Neuronal stem cell (in vitro differentiated cells): ENCODE measurements at regions not wholly inside any gene's neighbourhood (a gene's known extent, or its start where the extent isn't known, plus 50 kb on each side); places are given as distances from the start of the nearest gene placed in this dataset.

Experiments used
- DNase-seq: peaks from one replicate; pipeline ENCODE4 v3.0.0-alpha.2; 2013; ENCODE audit warnings: low spot score
- H2AFZ ChIP-seq: one replicate; pipeline ENCODE4 v1.6.1; 2013; ENCODE audit warnings: mild to moderate bottlenecking, low read length, inconsistent platforms
- H2AK5ac ChIP-seq: 2 replicates; pipeline ENCODE4 v1.6.1; 2013; ENCODE audit warnings: low read depth, mild to moderate bottlenecking, inconsistent platforms, low read length, moderate library complexity, mixed read lengths
- H2BK120ac ChIP-seq: 2 replicates; pipeline ENCODE4 v1.6.1; 2013; ENCODE audit warnings: low read depth, mild to moderate bottlenecking, inconsistent platforms, low read length, moderate library complexity, mixed read lengths
- H2BK12ac ChIP-seq: one replicate; pipeline ENCODE4 v1.6.1; 2013; ENCODE audit warnings: low read length, inconsistent platforms
- H2BK15ac ChIP-seq: 2 replicates; pipeline ENCODE4 v1.6.1; 2013; ENCODE audit warnings: mild to moderate bottlenecking, low read length, inconsistent platforms, mixed read lengths
- H2BK5ac ChIP-seq: one replicate; pipeline ENCODE4 v1.6.1; 2013; ENCODE audit warnings: inconsistent platforms, mild to moderate bottlenecking, low read length, moderate library complexity
- H3K14ac ChIP-seq: one replicate; pipeline ENCODE4 v1.6.1; 2013; ENCODE audit warnings: low read length, inconsistent platforms
- H3K18ac ChIP-seq: 2 replicates; pipeline ENCODE4 v1.6.1; 2013; ENCODE audit warnings: low read length, inconsistent platforms
- H3K23ac ChIP-seq: 2 replicates; pipeline ENCODE4 v1.6.1; 2013; ENCODE audit warnings: low read depth, mild to moderate bottlenecking, mixed read lengths, low read length, inconsistent platforms; ENCODE audit not compliant: poor library complexity
- H3K27ac ChIP-seq: replicated peaks from 3 replicates; pipeline ENCODE4 v1.5.1; 2013; ENCODE audit warnings: low read length, inconsistent platforms
- H3K27me3 ChIP-seq, 3 experiments: 2 replicates each; pipeline ENCODE4 v1.6.1; 2013; ENCODE audit warnings: low read length in 3 of 3, mild to moderate bottlenecking in 2 of 3, inconsistent platforms in 1 of 3, low read depth in 1 of 3, mixed read lengths in 1 of 3, moderate library complexity in 1 of 3; ENCODE audit not compliant: control insufficient read depth in 3 of 3, insufficient read depth in 3 of 3
- H3K36me3 ChIP-seq, 2 donors: replicated peaks in 1 of 2; 2 replicates each; pipeline ENCODE4 v1.6.1; 2013; ENCODE audit warnings: low read length in 2 of 2; ENCODE audit not compliant: control insufficient read depth in 2 of 2, insufficient read depth in 2 of 2
- H3K4ac ChIP-seq: 2 replicates; pipeline ENCODE4 v1.6.1; 2013; ENCODE audit warnings: inconsistent platforms, mild to moderate bottlenecking, low read length, moderate library complexity
- H3K4me1 ChIP-seq, 2 donors: 1 replicate in 1 of 2; 2 replicates in 1 of 2; pipeline ENCODE4 v1.6.1; 2013; ENCODE audit warnings: low read length in 2 of 2, low read depth in 1 of 2; ENCODE audit not compliant: control insufficient read depth in 2 of 2, insufficient read depth in 1 of 2
- H3K4me2 ChIP-seq: one replicate; pipeline ENCODE4 v1.6.1; 2013; ENCODE audit warnings: mild to moderate bottlenecking, low read length, inconsistent platforms; ENCODE audit not compliant: insufficient read depth, poor library complexity, severe bottlenecking
- H3K4me3 ChIP-seq, 2 donors: 2 replicates each; pipeline ENCODE4 v1.5.1; 2013; ENCODE audit warnings: low read length in 2 of 2, mild to moderate bottlenecking in 2 of 2, inconsistent platforms in 1 of 2, moderate library complexity in 1 of 2
- H3K79me1 ChIP-seq: one replicate; pipeline ENCODE4 v1.6.1; 2013; ENCODE audit warnings: low read depth, mild to moderate bottlenecking, inconsistent platforms, low read length, moderate library complexity
- H3K9ac ChIP-seq: one replicate; pipeline ENCODE4 v1.6.1; 2013; ENCODE audit warnings: mild to moderate bottlenecking, low read depth, low read length, inconsistent platforms; ENCODE audit not compliant: poor library complexity
- H3K9me3 ChIP-seq, 2 donors: replicated peaks in 1 of 2; 2 replicates each; pipeline versions ENCODE3 to v1.6.1; 2013; ENCODE audit warnings: low read length in 2 of 2, mild to moderate bottlenecking in 2 of 2, inconsistent platforms in 1 of 2, low read depth in 1 of 2, mixed read lengths in 1 of 2, moderate library complexity in 1 of 2; ENCODE audit not compliant: control insufficient read depth in 2 of 2, insufficient read depth in 1 of 2
- H4K8ac ChIP-seq: one replicate; pipeline ENCODE4 v1.6.1; 2013; ENCODE audit warnings: low read depth, mild to moderate bottlenecking, inconsistent platforms, low read length, moderate library complexity
- H4K91ac ChIP-seq: one replicate; pipeline ENCODE4 v1.6.1; 2013; ENCODE audit warnings: low read length, low read depth, mild to moderate bottlenecking, inconsistent platforms; ENCODE audit not compliant: poor library complexity
- WGBS, 2 donors: extraction: QIAGEN DNeasy Blood & Tissue Kit; methylation state at CpG; one replicate each; pipeline ENCODE4 v1.1.7; 2013; ENCODE audit warnings: missing lambda C conversion rate in 2 of 2, mixed read lengths in 1 of 2; ENCODE audit not compliant: insufficient read length in 2 of 2, insufficient replicate concordance in 1 of 2; ENCODE audit errors: extremely low coverage in 2 of 2; 5-methylcytosine and 5-hydroxymethylcytosine counted together

GRCh38 chr9:134539586-134540194, 101.9 kb upstream of the COL5A1 start:
- no peak overlapping the region for H2AFZ ChIP-seq
- H2AK5ac ChIP-seq = peak overlapping the region; percentile 8
- H4K8ac ChIP-seq = no peak overlapping the region
- H3K14ac ChIP-seq = no peak overlapping the region
- H3K9ac ChIP-seq = no peak overlapping the region
- no peak overlapping the region for H3K4ac ChIP-seq
- H3K36me3 ChIP-seq = no peaks in the 10 kb centered on the region
- no peaks in the 10 kb centered on the region for H3K27me3 ChIP-seq
- peak overlapping the region; percentile 84 for H3K18ac ChIP-seq
- H2BK120ac ChIP-seq = no peak overlapping the region
- H3K9me3 ChIP-seq = peaks cover 0 to 3% of the 10 kb centered on the region in 2 donors
- no peak overlapping the region for H2BK5ac ChIP-seq
- no CpG with 5 or more reads among the region's 11 CpGs for WGBS, 2 donors
- peaks cover 7 to 12% of the 10 kb centered on the region in 2 donors for H3K4me1 ChIP-seq
- no peak overlapping the region for H4K91ac ChIP-seq
- H2BK12ac ChIP-seq = no peak overlapping the region
- H3K4me3 ChIP-seq = no peak overlapping the region
- H3K23ac ChIP-seq = peak overlapping the region; percentile 32
- no peaks in the 10 kb centered on the region for H3K79me1 ChIP-seq
- H3K4me2 ChIP-seq = no peak overlapping the region
- no peak for DNase-seq
- no peak overlapping the region for H3K27ac ChIP-seq
- H2BK15ac ChIP-seq = peak overlapping the region; percentile 46

- H3K79me1 ChIP-seq = no peaks in the 10 kb centered on the region
- no peak overlapping the region for H2BK15ac ChIP-seq
- peak overlapping the region; percentile 41 for H3K18ac ChIP-seq
- no peak overlapping the region for H3K27ac ChIP-seq
- no peaks in the 10 kb centered on the region for H3K36me3 ChIP-seq
- H2AK5ac ChIP-seq = peak overlapping the region; percentile 40
- H2BK12ac ChIP-seq = no peak overlapping the region
- H3K9ac ChIP-seq = no peak overlapping the region
- peaks cover 8 to 19% of the 10 kb centered on the region in 2 donors for H3K4me1 ChIP-seq
- peak overlapping the region; percentile 21 for H3K23ac ChIP-seq
- no peak overlapping the region for H3K14ac ChIP-seq
- no CpG with 5 or more reads among the region's 19 CpGs for WGBS, 2 donors
- no peak for DNase-seq
- no peak overlapping the region for H3K4ac ChIP-seq
- no peak overlapping the region for H4K91ac ChIP-seq
- H2BK5ac ChIP-seq = no peak overlapping the region
- H3K27me3 ChIP-seq = no peaks in the 10 kb centered on the region
- H4K8ac ChIP-seq = no peak overlapping the region
- no peak overlapping the region for H3K4me3 ChIP-seq
- no peak overlapping the region for H3K4me2 ChIP-seq
- peaks cover 0 to 3% of the 10 kb centered on the region in 2 donors for H3K9me3 ChIP-seq
- H2BK120ac ChIP-seq = no peak overlapping the region
- no peak overlapping the region for H2AFZ ChIP-seq
These were observed 101.1 kb upstream of the COL5A1 start for GRCh38 chr9:134540276-134541096.

DNA sequence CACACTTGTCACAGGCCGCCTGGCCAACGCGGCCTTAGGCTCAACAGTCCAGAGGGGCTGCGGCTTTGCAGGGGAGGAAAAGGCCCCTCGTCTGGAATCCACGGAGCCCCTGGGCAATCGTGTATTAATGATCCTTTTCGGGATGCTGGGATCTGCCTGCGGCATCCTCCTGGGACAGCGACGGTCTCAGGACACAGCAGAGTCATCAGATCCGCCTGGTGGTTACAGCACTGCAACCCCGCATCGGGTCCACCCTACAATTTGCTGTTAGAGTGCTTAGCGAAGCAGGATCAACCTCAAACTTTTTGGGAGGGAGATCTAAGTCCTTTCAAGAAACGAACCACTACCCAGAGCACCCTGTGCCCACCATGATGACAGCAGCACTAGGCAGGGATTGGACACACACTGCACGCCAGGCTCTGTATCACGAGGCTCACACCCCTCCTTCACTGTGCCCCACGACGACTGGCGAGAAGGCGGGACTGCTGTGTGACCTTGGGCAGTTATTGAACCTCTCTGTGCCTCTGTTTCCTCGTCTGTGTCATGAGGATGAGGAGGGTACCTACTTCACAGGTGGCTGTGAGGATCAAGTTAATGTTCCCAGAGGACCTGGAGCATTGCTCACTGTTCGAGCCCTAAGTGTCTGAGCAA, 100.4 kb upstream of the COL5A1 start:
- H2AK5ac ChIP-seq = peak overlapping the region; percentile 40
- no peak overlapping the region for H3K4ac ChIP-seq
- no peak overlapping the region for H3K27ac ChIP-seq
- H2BK5ac ChIP-seq = no peak overlapping the region
- H3K4me3 ChIP-seq = no peak overlapping the region
- H3K18ac ChIP-seq = peak overlapping the region; percentile 41
- H2BK15ac ChIP-seq = peak overlapping the region; percentile 67
- no peaks in the 10 kb centered on the region for H3K36me3 ChIP-seq
- H2BK12ac ChIP-seq = no peak overlapping the region
- H3K23ac ChIP-seq = no peak overlapping the region
- DNase-seq = no peak
- peak overlapping the region; percentile 26 for H3K9ac ChIP-seq
- H2AFZ ChIP-seq = no peak overlapping the region
- WGBS, 2 donors = no CpG with 5 or more reads among the region's 24 CpGs
- peaks cover 0 to 3% of the 10 kb centered on the region in 2 donors for H3K9me3 ChIP-seq
- peaks cover 8 to 24% of the 10 kb centered on the region in 2 donors for H3K4me1 ChIP-seq
- H3K27me3 ChIP-seq = no peaks in the 10 kb centered on the region
- no peak overlapping the region for H3K4me2 ChIP-seq
- H4K8ac ChIP-seq = no peak overlapping the region
- no peaks in the 10 kb centered on the region for H3K79me1 ChIP-seq
- no peak overlapping the region for H4K91ac ChIP-seq
- no peak overlapping the region for H2BK120ac ChIP-seq
- H3K14ac ChIP-seq = no peak overlapping the region
